GM12891 (cell line): ENCODE measurements at regions not wholly inside any gene's neighbourhood (a gene's known extent, or its start where the extent isn't known, plus 50 kb on each side); places are given as distances from the start of the nearest gene placed in this dataset.

Experiments used
- DNase-seq: peaks from one replicate; pipeline ENCODE4 v3.0.0; 2011; ENCODE audit warnings: low spot score; ENCODE audit not compliant: insufficient read length
- FAIRE-seq: peaks from 2 replicates; lab custom pipeline; 2011; peaks lifted over from hg19 to GRCh38; lab: Jason Lieb, UNC
- PAX5 ChIP-seq: IDR thresholded peaks from 2 replicates; pipeline ENCODE4 v1.6.1; 2011; ENCODE audit warnings: low read length, moderate library complexity, mild to moderate bottlenecking; ENCODE audit not compliant: insufficient read depth, severe bottlenecking
- POLR2A ChIP-seq: IDR thresholded peaks from 2 replicates; pipeline ENCODE4 v1.6.1; 2011; ENCODE audit warnings: low read depth, low read length, control low read depth
- POLR2AphosphoS5 ChIP-seq: IDR thresholded peaks from 2 replicates; pipeline ENCODE4 v1.6.1; 2011; ENCODE audit warnings: low read depth, low read length, control low read depth
- POU2F2 ChIP-seq: IDR thresholded peaks from 2 replicates; pipeline ENCODE4 v1.6.1; 2011; ENCODE audit warnings: low read depth, mild to moderate bottlenecking, control low read depth, low read length, moderate library complexity
- SPI1 ChIP-seq: IDR thresholded peaks from 2 replicates; pipeline ENCODE4 v1.6.1; 2011; ENCODE audit warnings: low read depth, low read length, control low read depth
- TAF1 ChIP-seq: IDR thresholded peaks from 2 replicates; pipeline ENCODE4 v1.6.1; 2011; ENCODE audit warnings: low read depth, low read length, control low read depth

DNA sequence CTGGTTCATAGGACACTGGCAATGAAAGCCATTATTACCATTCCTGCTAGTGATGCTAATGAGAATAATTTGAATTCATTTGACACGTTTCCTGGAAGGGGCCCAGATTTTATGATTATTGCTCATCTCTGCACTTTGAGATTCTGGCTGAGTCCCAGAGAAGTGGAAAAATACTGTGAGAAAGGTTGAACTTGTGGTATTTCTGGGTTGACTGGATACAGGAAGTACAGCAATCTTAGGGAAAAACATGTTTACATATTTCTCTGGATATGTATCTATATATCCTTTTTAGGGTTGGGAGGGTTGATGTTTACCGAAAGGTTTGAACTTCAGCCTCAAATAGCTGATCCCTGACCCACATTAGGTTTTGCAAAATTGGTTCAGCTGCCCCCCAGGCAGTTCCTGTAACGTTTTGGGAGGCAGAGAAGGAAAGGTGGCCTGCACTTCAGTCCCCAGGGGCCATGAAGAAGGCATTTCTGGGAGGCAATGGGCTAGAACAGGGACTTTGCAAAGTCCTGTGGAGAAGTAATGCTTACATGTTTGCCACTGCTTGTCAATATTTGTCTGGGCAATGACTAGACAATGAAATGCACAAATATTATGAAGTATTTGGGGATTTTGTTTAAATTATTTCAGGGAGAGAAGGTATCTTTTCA lies 253.7 kb upstream of the PITRM1 start:
- TF ChIP-seq PAX5 (no peak), POLR2A (no peak)
- FAIRE-seq = no peak
- no peak for DNase-seq

DNA sequence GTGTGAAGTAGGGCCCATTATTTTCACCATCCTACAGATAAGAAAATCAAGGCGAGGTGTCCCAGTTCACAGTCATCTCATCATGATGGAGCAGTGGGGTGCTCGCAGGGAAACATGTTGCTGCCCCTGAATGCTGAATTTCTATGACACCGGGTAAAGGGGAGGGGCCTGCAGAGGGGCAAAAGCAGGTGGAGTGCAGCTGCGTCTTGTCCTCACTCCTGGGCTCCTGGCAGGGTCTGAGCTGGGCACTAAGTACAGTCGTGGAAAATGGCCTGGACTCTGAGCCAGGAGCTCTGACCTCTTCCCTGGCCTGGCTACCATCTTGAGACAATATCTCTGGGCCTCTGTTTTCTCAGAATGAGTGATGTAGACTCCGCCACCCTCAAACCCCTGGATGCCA lies 253.1 kb upstream of the PITRM1 start:
- no peak for FAIRE-seq
- no peak for TF ChIP-seq TAF1
- no peak for TF ChIP-seq PAX5
- TF ChIP-seq SPI1 = no peak
- no peak for TF ChIP-seq POLR2A
- no peak for TF ChIP-seq POLR2AphosphoS5
- TF ChIP-seq POU2F2 = no peak
- no peak for DNase-seq

DNA sequence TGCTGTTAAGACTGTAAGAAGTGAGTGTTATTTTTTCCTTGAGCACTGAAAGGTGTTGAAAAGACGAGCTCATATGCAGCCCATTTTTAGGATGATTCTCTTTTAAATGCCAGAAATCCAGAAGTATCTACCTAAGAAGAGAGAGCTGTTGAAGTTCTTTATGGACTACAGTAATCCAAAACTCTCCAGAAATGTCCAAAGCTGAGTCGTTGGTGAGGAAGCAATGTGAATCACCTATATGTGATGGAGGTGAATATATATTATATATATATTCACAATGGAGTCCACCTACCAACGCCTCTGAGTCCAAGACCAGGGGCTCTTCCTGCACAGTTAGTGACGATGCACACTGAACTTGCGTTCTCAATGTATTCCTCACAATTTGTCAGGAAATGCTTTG lies 252.7 kb upstream of the PITRM1 start:
- no peak for FAIRE-seq
- DNase-seq = no peak
- TF ChIP-seq SPI1 = no peak
- TF ChIP-seq POLR2AphosphoS5 = no peak
- TF ChIP-seq TAF1 = no peak
- no peak for TF ChIP-seq POLR2A
- TF ChIP-seq PAX5 = no peak

DNA sequence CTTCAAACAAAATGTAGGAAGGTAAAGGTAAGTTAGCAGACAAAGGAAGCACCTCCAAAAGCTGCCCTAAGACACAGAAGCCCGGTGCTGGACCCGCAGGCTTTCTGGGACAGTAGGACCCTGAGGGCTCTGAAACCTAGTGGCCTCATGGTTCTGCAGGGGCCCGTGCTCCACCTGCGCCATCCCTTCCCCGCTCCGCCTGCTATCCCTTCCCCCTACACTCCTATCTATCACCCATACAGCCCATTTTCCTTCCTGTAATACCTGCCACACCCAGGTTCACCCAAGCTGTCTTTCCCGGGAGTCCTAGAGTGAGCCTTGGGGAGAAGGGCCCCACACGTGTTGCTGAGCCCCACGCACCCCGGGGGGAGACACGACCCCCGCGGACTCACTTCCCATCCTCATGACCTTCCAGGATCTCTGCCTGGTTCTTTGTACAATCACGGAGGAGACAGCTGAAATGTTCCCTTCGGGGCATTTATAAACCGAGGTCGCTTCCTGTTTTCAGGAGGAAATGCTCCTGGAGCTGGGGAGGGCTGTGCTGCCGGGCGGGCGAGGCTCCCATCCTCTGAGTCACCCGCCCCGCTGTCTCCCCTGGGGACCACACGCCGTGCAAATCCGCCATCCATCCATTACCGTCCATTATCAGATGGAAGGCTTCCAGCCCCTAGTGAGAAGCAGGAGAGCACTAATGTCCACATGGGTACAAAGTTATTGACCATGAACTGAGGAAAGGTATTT lies 251.7 kb upstream of the PITRM1 start:
- TF ChIP-seq TAF1 (no peak), POLR2AphosphoS5 (no peak), POLR2A (no peak), PAX5 (no peak), POU2F2 (no peak), SPI1 (no peak)
- DNase-seq = no peak
- no peak for FAIRE-seq

DNA sequence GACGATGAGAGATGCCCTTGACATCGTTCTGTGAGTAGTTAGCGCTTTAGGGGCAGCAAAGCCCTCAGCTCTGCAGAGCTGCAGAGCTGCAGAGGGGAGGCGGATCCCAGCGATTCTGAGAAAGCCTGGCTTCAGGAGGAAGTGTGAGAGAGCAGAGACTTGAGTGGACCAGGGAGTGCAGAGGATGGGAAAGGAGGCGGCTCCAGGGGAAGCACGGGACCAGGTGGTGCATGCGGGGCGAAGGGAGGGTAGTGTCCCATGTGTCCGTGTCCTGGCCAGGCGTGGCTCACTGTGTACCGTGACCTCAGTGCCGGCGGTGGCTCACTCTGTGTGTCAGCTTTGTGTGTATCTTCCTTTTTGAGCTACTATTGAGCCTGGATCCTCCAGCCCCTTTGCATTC lies 250.8 kb upstream of the PITRM1 start:
- no peak for DNase-seq
- TF ChIP-seq TAF1 = no peak
- no peak for TF ChIP-seq POLR2A
- no peak for TF ChIP-seq SPI1
- no peak for FAIRE-seq

DNA sequence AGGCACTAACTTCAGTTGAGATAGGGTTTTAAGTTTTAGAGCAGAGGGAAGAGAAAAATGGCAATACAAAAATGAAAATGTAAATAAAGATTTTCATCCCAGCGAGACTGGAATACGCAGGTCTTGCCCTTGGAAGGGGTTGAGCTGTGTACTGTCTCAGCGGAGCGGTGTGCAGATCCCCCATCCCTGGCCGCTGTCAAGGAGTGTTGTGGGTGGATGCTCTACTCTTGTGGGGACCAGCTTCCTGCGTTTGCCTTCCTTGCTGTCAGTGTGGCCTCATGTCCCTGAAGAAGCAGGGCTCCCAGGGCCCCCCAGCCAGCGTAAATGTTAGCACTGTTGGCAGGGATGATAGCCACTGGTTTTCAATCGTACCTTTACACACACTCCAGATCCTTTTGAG lies 249.7 kb upstream of the PITRM1 start:
- TF ChIP-seq PAX5 = no peak
- TF ChIP-seq POLR2AphosphoS5 = no peak
- no peak for TF ChIP-seq POU2F2
- no peak for TF ChIP-seq SPI1
- no peak for TF ChIP-seq POLR2A
- TF ChIP-seq TAF1 = no peak
- DNase-seq = no peak
- FAIRE-seq = no peak

DNA sequence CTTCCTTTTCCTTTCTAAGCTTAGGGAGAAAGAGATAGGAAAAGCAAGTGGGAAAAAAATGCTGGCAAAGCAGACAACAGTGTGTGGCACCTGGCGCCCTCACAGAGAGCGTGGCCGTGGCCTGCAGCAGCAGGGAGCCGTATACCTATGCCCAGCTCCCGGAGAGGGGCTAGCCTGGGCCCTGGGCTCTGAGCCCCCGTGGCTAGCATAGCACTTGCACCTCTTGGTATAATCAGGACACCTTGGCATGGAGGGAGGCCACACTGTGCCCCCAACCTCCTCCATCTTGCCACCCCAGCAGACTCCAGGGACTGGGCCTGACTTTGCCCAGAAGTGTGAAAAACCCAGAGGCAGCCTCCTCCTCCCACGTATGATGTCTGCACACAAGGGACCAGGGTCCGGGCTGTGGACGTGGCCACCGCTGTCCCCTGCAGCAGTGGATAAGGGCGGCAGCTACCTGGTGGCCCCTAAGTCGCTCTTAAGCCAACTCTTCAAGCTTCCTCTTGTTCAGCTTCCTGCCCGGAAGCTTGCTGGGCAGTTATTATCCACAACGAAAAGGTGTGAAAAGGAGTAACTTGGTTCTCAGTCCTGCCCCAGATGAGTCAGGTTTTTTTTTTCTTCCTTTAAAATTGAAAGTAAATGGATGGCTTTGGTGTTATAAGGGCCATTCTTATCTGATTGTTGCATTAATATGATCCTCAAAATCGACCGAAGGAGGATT lies 249.1 kb upstream of the PITRM1 start:
- TF ChIP-seq POLR2A (no peak), PAX5 (no peak), POLR2AphosphoS5 (no peak), SPI1 (no peak), TAF1 (no peak), POU2F2 (no peak)
- DNase-seq (no peak), FAIRE-seq (no peak)

DNA sequence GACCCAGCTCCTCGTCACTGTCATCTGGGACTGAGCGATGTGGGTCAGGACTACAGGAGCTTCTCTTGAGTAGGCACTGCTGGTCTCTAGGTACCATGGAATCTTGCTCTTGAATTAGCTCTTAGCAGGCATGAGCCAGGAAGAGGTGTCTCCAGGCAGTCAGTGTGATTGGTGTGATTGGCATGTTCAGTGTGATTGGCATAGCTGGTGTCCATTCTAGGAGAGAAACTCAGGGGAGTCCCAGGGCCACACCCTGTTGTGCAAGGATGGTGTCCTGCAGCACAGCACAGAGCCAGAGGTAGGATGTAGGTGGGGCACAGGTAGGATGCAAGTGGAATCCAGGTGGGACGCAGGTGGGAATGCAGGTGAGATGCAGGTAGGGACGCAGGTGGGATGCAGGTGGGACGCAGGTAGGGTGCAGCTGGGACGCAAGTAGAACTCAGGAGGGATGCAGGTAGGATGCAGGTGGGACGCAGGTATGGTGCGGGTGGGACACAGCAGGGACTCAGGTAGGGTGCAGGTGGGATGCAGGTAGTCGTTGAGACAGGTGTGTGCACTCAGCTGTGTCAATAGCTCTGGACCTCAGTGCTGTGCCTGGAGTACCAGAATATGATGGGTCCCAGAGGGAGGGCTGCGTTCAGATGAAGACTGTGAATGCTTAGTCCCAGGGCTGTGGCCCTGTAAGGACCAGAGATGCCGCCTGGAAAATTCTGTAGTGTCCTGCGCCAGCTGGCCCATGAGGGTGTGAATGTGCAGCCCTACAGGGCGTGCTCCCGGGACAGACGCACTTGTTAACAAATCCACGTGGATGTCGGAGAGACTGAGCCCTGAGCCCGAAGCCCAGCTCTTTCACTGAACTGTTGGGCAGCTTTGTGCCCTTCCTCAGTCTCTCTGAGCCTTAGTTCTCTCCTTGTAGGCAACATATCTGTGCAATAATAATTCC lies 248.2 kb upstream of the PITRM1 start:
- FAIRE-seq = no peak
- TF ChIP-seq POLR2AphosphoS5 (no peak), SPI1 (no peak), POLR2A (no peak), TAF1 (no peak), PAX5 (no peak), POU2F2 (no peak)
- no peak for DNase-seq
